ENCODE measurements at regions not wholly inside any gene's neighbourhood (a gene's known extent, or its start where the extent isn't known, plus 50 kb on each side); places are given as distances from the start of the nearest gene placed in this dataset.

DNA sequence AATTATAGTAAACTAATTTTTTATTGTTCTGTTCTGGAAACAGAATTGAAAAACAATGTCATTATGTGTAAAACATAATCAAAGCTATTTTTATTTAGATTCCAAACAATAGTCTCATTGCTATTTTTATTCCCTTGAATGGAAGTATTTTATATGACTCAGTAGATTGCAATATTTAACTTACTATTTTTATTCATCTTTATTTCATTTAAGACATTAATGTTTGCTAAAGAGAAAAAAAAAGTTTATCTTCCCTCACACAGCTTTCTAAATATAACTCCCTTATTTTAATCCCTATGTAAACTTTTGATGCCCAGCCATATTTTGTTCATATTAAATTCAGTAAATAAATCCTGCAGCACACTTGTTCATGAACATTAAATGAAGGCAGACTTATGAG is 622.4 kb downstream of the SLC6A15 start:
- TF ChIP-seq POLR2AphosphoS5 (IDR thresholded peaks at IDR 0.05; ENCODE audit: low read depth, low read length) (no peak), TAF1 (IDR thresholded peaks at IDR 0.05; ENCODE audit: borderline replicate concordance, insufficient read depth, low read length) (no peak), FOXP2 (optimal IDR thresholded peaks at IDR 0.05; ENCODE audit: borderline replicate concordance, extremely low read depth, extremely low read length, insufficient read depth) (no peak), SIN3A (IDR thresholded peaks at IDR 0.05; ENCODE audit: borderline replicate concordance, insufficient read depth, low read length) (no peak)
- TF ChIP-seq, protein P1, sequence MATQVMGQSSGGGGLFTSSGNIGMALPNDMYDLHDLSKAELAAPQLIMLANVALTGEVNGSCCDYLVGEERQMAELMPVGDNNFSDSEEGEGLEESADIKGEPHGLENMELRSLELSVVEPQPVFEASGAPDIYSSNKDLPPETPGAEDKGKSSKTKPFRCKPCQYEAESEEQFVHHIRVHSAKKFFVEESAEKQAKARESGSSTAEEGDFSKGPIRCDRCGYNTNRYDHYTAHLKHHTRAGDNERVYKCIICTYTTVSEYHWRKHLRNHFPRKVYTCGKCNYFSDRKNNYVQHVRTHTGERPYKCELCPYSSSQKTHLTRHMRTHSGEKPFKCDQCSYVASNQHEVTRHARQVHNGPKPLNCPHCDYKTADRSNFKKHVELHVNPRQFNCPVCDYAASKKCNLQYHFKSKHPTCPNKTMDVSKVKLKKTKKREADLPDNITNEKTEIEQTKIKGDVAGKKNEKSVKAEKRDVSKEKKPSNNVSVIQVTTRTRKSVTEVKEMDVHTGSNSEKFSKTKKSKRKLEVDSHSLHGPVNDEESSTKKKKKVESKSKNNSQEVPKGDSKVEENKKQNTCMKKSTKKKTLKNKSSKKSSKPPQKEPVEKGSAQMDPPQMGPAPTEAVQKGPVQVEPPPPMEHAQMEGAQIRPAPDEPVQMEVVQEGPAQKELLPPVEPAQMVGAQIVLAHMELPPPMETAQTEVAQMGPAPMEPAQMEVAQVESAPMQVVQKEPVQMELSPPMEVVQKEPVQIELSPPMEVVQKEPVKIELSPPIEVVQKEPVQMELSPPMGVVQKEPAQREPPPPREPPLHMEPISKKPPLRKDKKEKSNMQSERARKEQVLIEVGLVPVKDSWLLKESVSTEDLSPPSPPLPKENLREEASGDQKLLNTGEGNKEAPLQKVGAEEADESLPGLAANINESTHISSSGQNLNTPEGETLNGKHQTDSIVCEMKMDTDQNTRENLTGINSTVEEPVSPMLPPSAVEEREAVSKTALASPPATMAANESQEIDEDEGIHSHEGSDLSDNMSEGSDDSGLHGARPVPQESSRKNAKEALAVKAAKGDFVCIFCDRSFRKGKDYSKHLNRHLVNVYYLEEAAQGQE (IDR thresholded peaks at IDR 0.05; ENCODE audit: insufficient read depth in 1 of 2, low read depth in 2 of 2, low read length in 2 of 2), result no peak

DNA sequence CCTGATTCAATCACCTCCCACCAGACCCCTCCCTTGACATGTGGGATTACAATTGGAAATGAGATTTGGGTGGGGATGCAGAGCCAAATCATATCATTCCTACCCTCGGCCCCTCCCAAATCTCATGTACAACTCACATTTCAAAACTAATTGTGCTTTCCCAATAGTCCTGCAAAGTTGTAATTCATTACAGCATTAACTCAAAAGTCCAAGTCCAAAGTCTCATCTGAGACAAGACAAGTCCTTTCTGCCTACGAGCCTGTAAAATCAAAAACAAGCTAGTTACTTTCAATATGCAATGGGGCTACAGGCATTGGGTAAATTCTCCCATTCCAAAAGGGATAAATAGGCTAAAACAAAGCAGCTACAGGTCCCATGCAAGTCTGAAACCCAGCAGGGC is 634.6 kb downstream of the SLC6A15 start:
- TF ChIP-seq TAF1 (IDR thresholded peaks at IDR 0.05; ENCODE audit: borderline replicate concordance, insufficient read depth, low read length), result no peak
- no peak for TF ChIP-seq POLR2AphosphoS5 (IDR thresholded peaks at IDR 0.05; ENCODE audit: low read depth, low read length)
- TF ChIP-seq SIN3A (IDR thresholded peaks at IDR 0.05; ENCODE audit: borderline replicate concordance, insufficient read depth, low read length), result no peak

DNA sequence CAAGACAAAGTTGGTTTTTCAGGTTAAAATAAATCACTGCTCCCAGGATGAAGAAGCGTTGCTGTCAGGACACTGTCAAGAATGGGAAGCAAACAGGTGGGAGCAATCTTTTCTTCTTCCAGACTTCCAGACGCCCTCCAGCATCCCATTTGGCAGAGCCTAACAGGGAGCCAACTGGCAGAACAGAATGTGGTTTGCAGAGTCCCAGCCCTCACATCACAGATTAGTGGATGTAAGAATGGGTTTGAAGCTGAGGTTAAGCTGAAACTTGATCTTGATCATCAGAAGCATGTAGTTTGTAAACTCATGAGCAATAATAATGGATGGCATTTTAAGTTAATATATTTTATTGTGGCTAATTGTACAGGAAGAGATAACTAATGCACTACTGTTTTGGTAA is 636.4 kb downstream of the SLC6A15 start:
- TF ChIP-seq, protein P1 (IDR thresholded peaks at IDR 0.05; ENCODE audit: insufficient read depth in 1 of 2, low read depth in 2 of 2, low read length in 2 of 2), result no peak
- TF ChIP-seq FOXP2 (optimal IDR thresholded peaks at IDR 0.05; ENCODE audit: borderline replicate concordance, extremely low read depth, extremely low read length, insufficient read depth), result no peak
- no peak for TF ChIP-seq SIN3A (IDR thresholded peaks at IDR 0.05; ENCODE audit: borderline replicate concordance, insufficient read depth, low read length)
- TF ChIP-seq POLR2AphosphoS5 (IDR thresholded peaks at IDR 0.05; ENCODE audit: low read depth, low read length), result no peak
- no peak for TF ChIP-seq TAF1 (IDR thresholded peaks at IDR 0.05; ENCODE audit: borderline replicate concordance, insufficient read depth, low read length)

DNA sequence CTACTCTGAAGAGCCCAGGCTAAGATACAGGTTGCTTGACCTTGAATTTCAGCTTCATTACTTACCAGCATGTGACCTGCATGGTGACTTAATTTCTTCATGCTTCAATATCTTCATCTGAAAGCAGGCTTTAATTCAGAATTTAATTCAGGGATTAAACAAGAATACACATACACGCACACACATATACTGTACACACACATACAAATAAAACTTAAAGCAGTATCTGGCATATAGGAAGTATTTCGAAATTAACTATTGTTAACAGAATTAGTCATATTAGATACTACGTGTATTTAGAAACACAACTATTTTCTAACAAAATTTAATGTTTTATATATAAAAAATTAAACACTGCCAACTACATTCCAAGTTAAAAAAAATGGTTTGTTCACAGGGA is 640.3 kb downstream of the SLC6A15 start:
- TF ChIP-seq TAF1 (IDR thresholded peaks at IDR 0.05; ENCODE audit: borderline replicate concordance, insufficient read depth, low read length) (no peak), POLR2AphosphoS5 (IDR thresholded peaks at IDR 0.05; ENCODE audit: low read depth, low read length) (no peak), FOXP2 (optimal IDR thresholded peaks at IDR 0.05; ENCODE audit: borderline replicate concordance, extremely low read depth, extremely low read length, insufficient read depth) (no peak), SIN3A (IDR thresholded peaks at IDR 0.05; ENCODE audit: borderline replicate concordance, insufficient read depth, low read length) (no peak)
- TF ChIP-seq, protein P1 (IDR thresholded peaks at IDR 0.05; ENCODE audit: insufficient read depth in 1 of 2, low read depth in 2 of 2, low read length in 2 of 2), result no peak

DNA sequence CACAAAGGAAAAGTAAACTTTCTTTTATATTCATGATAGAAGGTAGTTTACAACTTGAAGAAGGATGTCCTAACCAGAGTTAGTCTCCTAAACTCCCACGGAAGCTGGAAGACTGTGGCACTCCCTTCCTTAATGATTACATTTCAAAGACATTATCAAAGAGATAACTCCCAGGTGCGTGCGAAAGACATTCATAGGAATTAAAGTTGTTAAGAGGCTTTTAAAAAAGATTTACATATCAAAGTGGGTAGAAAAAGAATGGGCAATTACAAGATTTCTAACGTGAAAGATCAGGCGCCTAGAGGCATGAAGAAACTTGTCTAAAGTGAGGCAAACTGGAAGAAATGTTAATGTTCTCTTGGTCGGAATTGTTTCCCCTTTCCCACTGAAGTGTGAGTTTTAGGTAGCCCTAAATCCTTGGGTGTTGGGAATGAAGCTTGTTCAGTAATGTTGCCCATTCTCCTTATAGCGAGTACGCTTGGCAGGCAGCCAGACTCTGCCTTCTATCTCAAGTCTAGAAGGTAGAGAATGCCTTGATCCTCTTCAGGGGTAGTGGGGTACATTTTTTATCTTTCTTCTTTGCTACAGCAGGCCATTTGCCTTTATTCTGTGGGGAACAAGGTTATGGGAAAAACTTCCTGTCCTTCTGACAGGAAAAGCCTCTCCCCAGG is 642.0 kb downstream of the SLC6A15 start:
- no peak for TF ChIP-seq TAF1 (IDR thresholded peaks at IDR 0.05; ENCODE audit: borderline replicate concordance, insufficient read depth, low read length)
- TF ChIP-seq, protein P1 (IDR thresholded peaks at IDR 0.05; ENCODE audit: insufficient read depth in 1 of 2, low read depth in 2 of 2, low read length in 2 of 2), result no peak
- TF ChIP-seq SIN3A (IDR thresholded peaks at IDR 0.05; ENCODE audit: borderline replicate concordance, insufficient read depth, low read length), result no peak
- no peak for TF ChIP-seq POLR2AphosphoS5 (IDR thresholded peaks at IDR 0.05; ENCODE audit: low read depth, low read length)
- no peak for TF ChIP-seq FOXP2 (optimal IDR thresholded peaks at IDR 0.05; ENCODE audit: borderline replicate concordance, extremely low read depth, extremely low read length, insufficient read depth)

Data from PFSK-1 (cell line).